ENCODE measurements at regions not wholly inside any gene's neighbourhood (a gene's known extent, or its start where the extent isn't known, plus 50 kb on each side); places are given as distances from the start of the nearest gene placed in this dataset.

GRCh38 chr5:154669402-154669801, 85.8 kb upstream of the LARP1 start:
- TF ChIP-seq CTCF (IDR thresholded peaks at IDR 0.05; ENCODE audit: low read length) (no peak), EZH2 (optimal IDR thresholded peaks at IDR 0.05; ENCODE audit: low read depth, low read length) (no peak)

Data from MM.1S (cell line).